ENCODE measurements at regions not wholly inside any gene's neighbourhood (a gene's known extent, or its start where the extent isn't known, plus 50 kb on each side); places are given as distances from the start of the nearest gene placed in this dataset.

GRCh38 chr7:12069757-12070156 is 141.3 kb upstream of the TMEM106B start:
- Histone ChIP-seq H3K36me3 (no peaks in the 10 kb centered on the region), H3K9me3 (peaks cover 0 to 8% (median 2%) of the 10 kb centered on the region in 8 donors), H3K4me1 (no peaks in the 10 kb centered on the region), H3K27me3 (replicated peaks in 1 of 7) (no peaks in the 10 kb centered on the region), H3K4me3 (no peak overlapping the region), H3K27ac (no peak overlapping the region)
- WGBS, 5 donors, result 35 to 100% (median 92%) methylated on average over 1 of the region's 1 CpG
- DNase-seq, result no peak
- intact Hi-C loops (cut with DNase I; ENCODE audit: low total_unique reads), result loop anchor here (5.0 kb wide), 1 partner anchor 253 kb away; no protein-coding TSS in a partner anchor
- TF ChIP-seq POLR2AphosphoS5 (IDR thresholded peaks at IDR 0.05) (no peak), POLR2A (IDR thresholded peaks at IDR 0.05) (no peak), CTCF (IDR thresholded peaks at IDR 0.05 in 8 of 11, conservative IDR thresholded peaks at IDR 0.05 in 3 of 11) (no peak)

- intact Hi-C loops (cut with DNase I; ENCODE audit: low total_unique reads), result no loop called here
- no peak for DNase-seq
Observed at GRCh38 chr7:12074889-12075288, 136.2 kb upstream of the TMEM106B start.

GRCh38 chr7:12080006-12080405 is 131.1 kb upstream of the TMEM106B start:
- no peak overlapping the region for H3K27ac ChIP-seq
- H3K36me3 ChIP-seq, result no peaks in the 10 kb centered on the region
- no peaks in the 10 kb centered on the region for H3K27me3 ChIP-seq (replicated peaks in 1 of 7)
- DNase-seq, result no peak
- 54 to 73% (median 66%) methylated on average over 3 of the region's 3 CpGs for WGBS, 5 donors
- peaks cover 0 to 13% (median 11%) of the 10 kb centered on the region in 8 donors for H3K9me3 ChIP-seq
- TF ChIP-seq CTCF (IDR thresholded peaks at IDR 0.05 in 8 of 11, conservative IDR thresholded peaks at IDR 0.05 in 3 of 11) (no peak), POLR2A (IDR thresholded peaks at IDR 0.05) (no peak), POLR2AphosphoS5 (IDR thresholded peaks at IDR 0.05) (no peak)
- no peak overlapping the region for H3K4me3 ChIP-seq
- intact Hi-C loops (cut with DNase I; ENCODE audit: low total_unique reads), result no loop called here
- no peaks in the 10 kb centered on the region for H3K4me1 ChIP-seq

More at GRCh38 chr7:12074889-12075288, 136.2 kb upstream of the TMEM106B start:
- Histone ChIP-seq H3K36me3 (no peaks in the 10 kb centered on the region), H3K4me3 (no peak overlapping the region), H3K27ac (no peak overlapping the region), H3K9me3 (peaks cover 0 to 23% (median 15%) of the 10 kb centered on the region in 8 donors), H3K4me1 (no peaks in the 10 kb centered on the region), H3K27me3 (replicated peaks in 1 of 7) (no peaks in the 10 kb centered on the region)
- no peak for TF ChIP-seq CTCF (IDR thresholded peaks at IDR 0.05 in 8 of 11, conservative IDR thresholded peaks at IDR 0.05 in 3 of 11)
- no peak for TF ChIP-seq POLR2AphosphoS5 (IDR thresholded peaks at IDR 0.05)
- WGBS, 5 donors, result 47 to 81% (median 58%) methylated on average over 1 of the region's 1 CpG

GRCh38 chr7:12085516-12085915 is 125.6 kb upstream of the TMEM106B start:
- TF ChIP-seq CTCF (IDR thresholded peaks at IDR 0.05 in 8 of 11, conservative IDR thresholded peaks at IDR 0.05 in 3 of 11), result no peak
- no peak for TF ChIP-seq POLR2A (IDR thresholded peaks at IDR 0.05)
- no peak for TF ChIP-seq POLR2AphosphoS5 (IDR thresholded peaks at IDR 0.05)
- intact Hi-C loops (cut with DNase I; ENCODE audit: low total_unique reads), result no loop called here

More at GRCh38 chr7:12085516-12085915, 125.6 kb upstream of the TMEM106B start:
- no peak for DNase-seq
- no peaks in the 10 kb centered on the region for H3K36me3 ChIP-seq
- H3K4me3 ChIP-seq, result no peak overlapping the region
- no peaks in the 10 kb centered on the region for H3K4me1 ChIP-seq
- H3K27me3 ChIP-seq (replicated peaks in 1 of 7), result peaks cover 0 to 4% (median 0%) of the 10 kb centered on the region in 7 donors
- H3K27ac ChIP-seq, result no peak overlapping the region
- WGBS, 5 donors, result 39 to 54% (median 52%) methylated on average over 1 of the region's 1 CpG
- H3K9me3 ChIP-seq, result peaks cover 0 to 3% (median 0%) of the 10 kb centered on the region in 8 donors
